Hematopoietic multipotent progenitor cell treated with erythropoietin and hydrocortisone succinate and interleukin-3 and kit ligand, for 8 days (in vitro differentiated cells): ENCODE measurements at regions not wholly inside any gene's neighbourhood (a gene's known extent, or its start where the extent isn't known, plus 50 kb on each side); places are given as distances from the start of the nearest gene placed in this dataset.

Experiments
- DNase-seq: peaks from one replicate; pipeline ENCODE4 v3.0.0-alpha.2; 2015

GRCh38 chr4:35125995-35126712, 1118.2 kb downstream of the ARAP2 start:
- DNase-seq = no peak

- DNase-seq = no peak
These were observed 1105.9 kb downstream of the ARAP2 start for GRCh38 chr4:35138449-35138848.

GRCh38 chr4:35147761-35148160, 1096.6 kb downstream of the ARAP2 start:
- DNase-seq = no peak

- DNase-seq = no peak
These were observed 1092.3 kb downstream of the ARAP2 start for GRCh38 chr4:35151816-35152572.

GRCh38 chr4:35163168-35163567, 1081.1 kb downstream of the ARAP2 start:
- DNase-seq = no peak

- no peak for DNase-seq
These were observed 1080.3 kb downstream of the ARAP2 start for GRCh38 chr4:35164063-35164462.

- DNase-seq = no peak
These were observed 1077.8 kb downstream of the ARAP2 start for GRCh38 chr4:35166466-35166865.

GRCh38 chr4:35167385-35167784, 1076.9 kb downstream of the ARAP2 start:
- no peak for DNase-seq

- no peak for DNase-seq
These were observed 1068.8 kb downstream of the ARAP2 start for GRCh38 chr4:35175487-35175886.

GRCh38 chr4:35175894-35176293, 1068.4 kb downstream of the ARAP2 start:
- DNase-seq = no peak

GRCh38 chr4:35182451-35182850, 1061.9 kb downstream of the ARAP2 start:
- DNase-seq = no peak

GRCh38 chr4:35189988-35190613, 1054.2 kb downstream of the ARAP2 start:
- DNase-seq = no peak

- DNase-seq = no peak
These were observed 1042.9 kb downstream of the ARAP2 start for GRCh38 chr4:35201403-35201802.

- DNase-seq = no peak
These were observed 1027.7 kb downstream of the ARAP2 start for GRCh38 chr4:35216636-35217035.

- no peak for DNase-seq
These were observed 1027.0 kb downstream of the ARAP2 start for GRCh38 chr4:35217331-35217730.

- DNase-seq = no peak
These were observed 1016.0 kb downstream of the ARAP2 start for GRCh38 chr4:35228313-35228712.

- DNase-seq = no peak
These were observed 1015.3 kb downstream of the ARAP2 start for GRCh38 chr4:35229021-35229420.

GRCh38 chr4:35237924-35238323, 1006.4 kb downstream of the ARAP2 start:
- DNase-seq = no peak

GRCh38 chr4:35238793-35239192, 1005.5 kb downstream of the ARAP2 start:
- no peak for DNase-seq

GRCh38 chr4:35246493-35246892, 997.8 kb downstream of the ARAP2 start:
- DNase-seq = no peak

GRCh38 chr4:35247047-35247446, 997.3 kb downstream of the ARAP2 start:
- DNase-seq = no peak

- no peak for DNase-seq
These were observed 994.0 kb downstream of the ARAP2 start for GRCh38 chr4:35250331-35250730.

- DNase-seq = no peak
These were observed 993.6 kb downstream of the ARAP2 start for GRCh38 chr4:35250761-35251160.

GRCh38 chr4:35252071-35252470, 992.2 kb downstream of the ARAP2 start:
- no peak for DNase-seq
